Spleen (tissue), 7 donors: ENCODE measurements at regions not wholly inside any gene's neighbourhood (a gene's known extent, or its start where the extent isn't known, plus 50 kb on each side); places are given as distances from the start of the nearest gene placed in this dataset.

Experiments
- CTCF ChIP-seq, 11 experiments: fragments of 200-600 bp in 7 of 11; fragments of 450-650 bp in 4 of 11; sonication (generic) in 4 of 11; IDR thresholded peaks in 8 of 11; conservative IDR thresholded peaks in 3 of 11; 1 replicate in 7 of 11; 2 replicates in 4 of 11; pipeline versions ENCODE4 v1.4.0 to v1.8.0; 2016 to 2021; ENCODE audit warnings: antibody characterized with exemption in 11 of 11, inconsistent platforms in 4 of 11, mild to moderate bottlenecking in 1 of 11
- POLR2A ChIP-seq, 3 donors: fragments of 450-650 bp; IDR thresholded peaks; one replicate each; pipeline ENCODE4 v1.5.1; 2017; ENCODE audit warnings: antibody characterized with exemption in 3 of 3, mild to moderate bottlenecking in 1 of 3
- donor health status: DM: no; HTN: no; CAD: no; lungs with moderate emphysema.
- donor health status: DM: no; HTN: no; CAD: no.
- donor health status: DM: no; HTN: no; CAD: no.

- TF ChIP-seq CTCF (IDR thresholded peaks at IDR 0.05 in 8 of 11, conservative IDR thresholded peaks at IDR 0.05 in 3 of 11) (no peak), POLR2A (IDR thresholded peaks at IDR 0.05) (no peak)
Observed at GRCh38 chr10:78634835-78635234, 433.9 kb upstream of the ZMIZ1 start.
